Retinal pigment epithelial cell (primary cell): ENCODE measurements at regions not wholly inside any gene's neighbourhood (a gene's known extent, or its start where the extent isn't known, plus 50 kb on each side); places are given as distances from the start of the nearest gene placed in this dataset.
"Not testable (repeated sequence)": the region's sequence is repeated elsewhere in the genome, so short reads cannot be mapped to it uniquely, and the experiment has no call there.

ENCODE experiments used
- DNase-seq: peaks from one replicate; pipeline ENCODE4 v3.0.0-alpha.2; 2010; ENCODE audit warnings: low read depth
- H3K4me3 ChIP-seq: 2 replicates; pipeline ENCODE4 v1.5.1; 2011; ENCODE audit warnings: mild to moderate bottlenecking, low read length, control low read depth, moderate library complexity
- CTCF ChIP-seq: conservative IDR thresholded peaks from 2 replicates; pipeline ENCODE4 v1.5.1; 2011; ENCODE audit warnings: low read depth, low read length, control low read depth, inconsistent platforms

GRCh38 chr15:54779271-54779670 lies 417.5 kb downstream of the RSL24D1 start:
- no peak for DNase-seq
- TF ChIP-seq CTCF = no peak
- H3K4me3 ChIP-seq = no peak overlapping the region

DNA sequence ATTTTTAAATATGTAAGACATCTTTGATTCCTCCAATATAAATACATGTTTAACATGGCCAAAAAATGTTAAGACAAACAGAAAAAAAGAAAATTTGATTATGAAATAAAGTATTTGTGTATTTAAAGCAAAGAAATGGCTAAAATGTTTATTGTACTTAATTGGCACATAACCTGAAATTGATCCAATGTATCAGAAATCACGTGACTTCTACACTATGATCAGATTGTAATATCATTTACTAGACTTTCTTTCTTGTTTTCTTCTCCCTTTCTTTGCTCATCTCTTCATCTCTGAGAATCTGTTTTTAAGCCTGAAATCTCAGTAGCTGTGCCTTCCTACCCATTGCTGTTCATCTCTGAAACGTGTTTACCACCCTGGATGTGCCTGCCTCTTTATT lies 420.3 kb downstream of the RSL24D1 start:
- DNase-seq = no peak
- TF ChIP-seq CTCF = no peak
- no peak overlapping the region for H3K4me3 ChIP-seq

DNA sequence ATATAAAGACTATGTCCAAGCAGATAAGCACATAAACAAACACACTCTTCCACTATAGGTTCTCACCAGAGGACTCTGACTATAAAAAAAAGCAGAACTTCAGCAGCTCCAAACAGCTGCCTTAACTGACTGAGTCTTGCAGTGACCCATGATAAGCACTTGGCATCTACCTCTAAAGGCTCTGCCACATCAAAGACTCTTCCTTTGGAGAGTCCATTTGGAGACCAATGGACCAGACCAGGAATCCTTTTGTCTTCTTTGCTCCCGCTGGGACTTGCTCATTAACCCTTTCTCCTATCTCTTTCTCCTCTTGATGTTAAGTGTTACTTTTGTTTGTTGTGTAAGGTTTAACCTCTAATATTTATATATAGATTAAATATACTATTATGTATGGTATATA lies 424.1 kb downstream of the RSL24D1 start:
- no peak for TF ChIP-seq CTCF

GRCh38 chr15:54749461-54749860 lies 447.3 kb downstream of the RSL24D1 start:
- DNase-seq, H3K4me3 ChIP-seq: not testable (repeated sequence)

More for the DNA sequence above, 424.1 kb downstream of the RSL24D1 start:
- no peak overlapping the region for H3K4me3 ChIP-seq
- DNase-seq = no peak

DNA sequence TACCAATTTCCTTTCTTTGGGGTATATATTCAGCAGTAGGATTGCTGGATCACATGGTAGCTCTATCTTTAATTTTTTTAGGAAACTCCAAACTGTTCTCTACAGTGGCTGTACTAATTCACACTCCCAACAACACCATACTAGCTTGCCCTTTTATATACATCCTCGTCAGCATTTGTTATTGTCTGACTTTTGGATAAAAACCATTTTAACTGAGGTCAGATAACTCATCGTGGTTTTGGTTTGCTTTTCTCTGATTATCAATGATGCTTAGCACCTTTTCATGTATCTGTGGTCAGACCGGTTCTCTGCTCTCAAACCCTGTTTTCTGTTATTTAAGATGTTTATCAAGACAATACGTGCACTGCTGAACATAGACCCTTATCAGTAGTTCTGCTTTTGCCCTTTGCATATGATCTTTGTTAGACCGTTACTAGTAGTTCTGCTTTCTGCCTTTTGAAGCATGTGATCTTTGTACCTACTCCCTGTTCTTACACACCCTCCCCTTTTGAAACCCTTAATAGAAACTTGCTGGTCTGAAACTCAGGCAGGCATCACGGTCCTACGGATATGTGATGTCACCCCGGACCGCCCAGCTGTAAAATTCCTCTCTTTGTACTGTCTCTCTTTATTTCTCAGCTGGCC lies 474.3 kb downstream of the RSL24D1 start:
- DNase-seq = no peak
- no peak for TF ChIP-seq CTCF
- H3K4me3 ChIP-seq = no peak overlapping the region

DNA sequence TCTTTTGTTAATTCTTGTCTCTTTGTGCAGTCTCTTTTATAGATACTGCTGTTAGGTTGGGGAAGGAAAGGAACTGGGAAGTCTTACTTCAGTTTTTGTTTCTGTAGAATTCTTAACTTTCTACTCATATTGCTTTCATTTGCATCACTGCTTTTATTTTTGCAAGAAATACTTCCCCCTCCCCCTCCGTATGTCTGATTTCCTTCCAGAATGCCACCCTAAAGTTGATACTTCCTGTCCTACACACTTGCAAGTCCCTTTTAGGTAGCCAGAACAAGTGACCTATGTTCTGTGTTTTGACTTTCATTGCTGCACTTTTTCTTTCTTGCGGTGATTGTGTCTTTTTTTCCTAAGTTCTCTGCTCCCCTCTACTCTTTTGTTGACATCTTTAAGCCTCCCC lies 477.4 kb downstream of the RSL24D1 start:
- H3K4me3 ChIP-seq = no peak overlapping the region
- TF ChIP-seq CTCF = no peak
- no peak for DNase-seq

- DNase-seq = no peak
- no peak for TF ChIP-seq CTCF
- H3K4me3 ChIP-seq = no peak overlapping the region
Observed at GRCh38 chr15:54707805-54708752, 488.7 kb downstream of the RSL24D1 start.
